GM18508 (cell line): ENCODE measurements at regions not wholly inside any gene's neighbourhood (a gene's known extent, or its start where the extent isn't known, plus 50 kb on each side); places are given as distances from the start of the nearest gene placed in this dataset.
"Not testable (repeated sequence)": the region's sequence is repeated elsewhere in the genome, so short reads cannot be mapped to it uniquely, and the experiment has no call there.

Source experiments
- ATAC-seq: cut with Tn5 transposase; IDR thresholded peaks from one replicate; pipeline ENCODE4 v1.9.1; 2021; ENCODE audit warnings: moderate number of reproducible peaks; ENCODE audit not compliant: insufficient read depth, unreplicated experiment

- ATAC-seq = no peak
These were observed 52.3 kb upstream of the COL5A2 start for GRCh38 chr2:189231719-189232323.

DNA sequence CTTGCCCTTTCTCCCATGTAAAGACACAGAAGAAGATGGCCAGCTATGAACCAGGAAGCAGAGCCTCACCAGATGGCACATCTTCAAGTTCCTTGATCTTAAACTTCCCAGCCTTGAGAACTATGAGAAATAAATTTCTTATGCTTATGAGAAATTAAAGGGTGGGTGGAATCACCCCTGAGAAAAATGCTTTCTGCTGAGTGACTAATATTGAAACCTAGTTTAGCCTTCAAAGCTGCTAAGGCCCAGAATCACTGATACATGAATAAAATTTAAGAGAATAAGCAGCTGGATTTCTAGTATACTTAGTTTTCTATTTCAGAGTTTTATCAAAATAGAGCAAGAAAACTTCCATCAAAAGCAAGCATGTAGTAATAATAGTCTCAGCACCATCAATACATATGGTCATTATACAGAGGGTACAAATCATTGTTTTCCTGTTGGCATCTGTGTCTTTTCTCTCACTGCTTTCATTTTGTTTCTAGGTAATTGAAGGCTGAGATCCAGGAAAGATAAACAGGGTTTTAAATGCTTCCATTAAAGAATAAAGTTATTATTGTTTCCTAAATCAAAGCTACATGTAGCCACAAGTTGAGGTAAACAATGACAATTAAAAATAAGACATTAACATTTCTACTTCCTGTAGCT lies 53.3 kb upstream of the COL5A2 start:
- ATAC-seq = peak; percentile 88

DNA sequence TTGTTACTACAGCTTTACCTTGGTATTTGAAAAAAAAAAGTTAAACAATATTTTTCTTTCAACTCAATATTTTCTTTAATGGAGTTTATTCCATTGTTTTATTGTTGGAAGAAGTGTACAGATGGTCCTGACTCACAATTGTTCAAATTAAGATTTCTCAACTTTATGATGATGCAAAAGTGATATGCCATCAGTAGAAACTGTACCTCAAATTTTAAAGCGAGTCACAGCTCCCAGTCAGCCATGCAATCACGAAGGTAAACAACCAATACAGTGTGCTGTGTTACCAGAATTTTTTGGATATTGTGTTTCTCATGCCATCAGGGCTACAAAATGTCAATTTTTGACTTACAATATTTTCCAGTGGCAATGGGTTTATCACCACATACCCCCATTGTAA lies 54.0 kb upstream of the COL5A2 start:
- ATAC-seq = no peak

GRCh38 chr2:189234991-189235390 lies 55.4 kb upstream of the COL5A2 start:
- ATAC-seq = no peak

DNA sequence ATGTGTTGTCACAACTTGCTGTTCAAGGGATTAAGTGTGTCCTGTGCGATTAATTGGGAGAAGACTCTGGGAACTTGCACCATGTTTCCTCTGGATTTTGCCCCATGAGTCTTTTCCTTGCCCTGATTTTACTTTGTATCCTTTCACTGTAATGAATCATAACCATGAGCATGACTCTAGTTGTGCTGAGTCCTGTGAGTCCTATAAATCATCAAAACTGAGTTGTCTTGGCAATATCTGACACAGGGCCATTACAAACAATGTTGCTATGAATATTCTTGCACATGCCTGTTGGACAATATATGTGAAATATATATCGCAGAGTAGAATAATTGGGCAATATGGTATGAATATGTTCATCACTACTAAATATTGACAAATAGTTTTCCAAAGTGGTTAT lies 56.5 kb upstream of the COL5A2 start:
- ATAC-seq = no peak

GRCh38 chr2:189238903-189239302 lies 59.3 kb upstream of the COL5A2 start:
- ATAC-seq = no peak

DNA sequence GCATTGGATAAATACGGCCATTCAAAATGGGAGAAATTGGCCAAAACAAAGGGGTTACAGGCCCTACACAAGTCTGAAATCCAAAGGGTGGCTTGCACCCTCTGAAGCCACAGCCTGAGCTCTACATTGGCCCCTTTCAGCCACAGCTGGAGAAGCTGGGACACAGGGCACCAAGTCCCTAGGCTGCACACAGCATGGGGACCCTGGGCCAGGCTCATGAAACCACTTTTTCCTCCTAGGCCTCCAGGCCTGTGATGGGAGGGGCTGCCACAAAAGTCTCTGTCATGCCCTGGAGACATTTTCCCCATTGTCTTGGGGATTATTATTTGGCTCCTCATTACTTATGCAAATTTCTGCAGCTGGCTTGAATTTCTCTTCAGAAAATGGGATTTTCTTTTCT lies 64.3 kb upstream of the COL5A2 start:
- not testable (repeated sequence) for ATAC-seq

GRCh38 chr2:189247276-189247675 lies 67.7 kb upstream of the COL5A2 start:
- ATAC-seq = no peak

DNA sequence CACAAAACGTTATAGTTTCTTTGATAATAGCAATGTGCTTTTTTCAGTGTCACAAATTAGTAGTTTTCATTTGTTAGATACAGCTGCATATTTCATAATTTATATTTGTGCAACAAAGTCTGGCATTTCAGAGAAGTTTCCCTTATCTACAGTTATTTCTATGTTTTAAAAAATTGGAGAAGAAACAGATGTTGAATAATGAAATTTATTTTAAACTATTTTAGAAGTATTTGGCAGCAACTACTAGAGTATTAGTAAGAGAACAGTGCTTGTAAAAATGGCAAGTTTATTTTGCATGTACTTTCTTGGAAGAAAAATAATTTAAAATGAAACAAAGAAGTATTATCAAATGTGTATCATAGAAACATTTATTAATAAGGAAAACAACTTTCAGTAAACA lies 68.6 kb upstream of the COL5A2 start:
- ATAC-seq = no peak

DNA sequence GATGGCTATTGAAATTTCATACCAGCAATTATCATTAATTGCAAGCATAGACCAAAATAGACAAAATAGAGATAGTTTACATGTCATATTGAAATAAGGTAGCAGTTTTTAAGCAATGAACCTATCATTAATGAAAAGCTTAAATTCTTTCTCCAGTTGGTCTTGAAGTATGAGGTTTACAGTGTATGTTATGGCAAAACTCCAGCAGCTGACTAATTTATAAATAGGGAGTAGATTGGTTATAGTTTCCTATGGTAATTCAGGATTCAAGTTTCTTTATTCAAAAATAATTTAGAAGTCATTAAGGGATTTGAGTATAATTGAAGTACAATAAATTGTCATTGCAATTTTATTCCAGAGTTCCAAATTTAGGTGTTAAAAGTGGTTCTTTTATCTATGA lies 69.6 kb upstream of the COL5A2 start:
- no peak for ATAC-seq

DNA sequence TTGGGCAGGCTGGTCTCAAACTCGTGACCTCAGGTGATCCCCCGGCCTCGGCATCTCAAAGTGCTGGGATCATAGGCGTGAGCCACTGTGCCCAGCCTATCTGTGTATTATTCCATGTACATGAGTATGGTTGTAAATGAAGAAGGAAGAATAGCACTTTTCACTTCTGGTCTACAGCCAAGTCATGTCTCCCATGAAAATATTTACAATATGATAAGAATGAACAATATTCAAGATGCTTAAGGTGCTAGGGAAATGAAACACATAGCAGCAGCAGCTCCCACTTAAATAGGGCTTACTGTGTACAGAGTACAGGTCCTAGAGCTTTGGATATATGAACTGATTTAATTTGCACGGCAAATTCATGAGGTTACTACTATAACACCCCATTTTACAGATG lies 70.3 kb upstream of the COL5A2 start:
- ATAC-seq = no peak

GRCh38 chr2:189252991-189253675 lies 73.6 kb upstream of the COL5A2 start:
- no peak for ATAC-seq

- ATAC-seq = no peak
These were observed 74.3 kb upstream of the COL5A2 start for GRCh38 chr2:189253836-189254235.

DNA sequence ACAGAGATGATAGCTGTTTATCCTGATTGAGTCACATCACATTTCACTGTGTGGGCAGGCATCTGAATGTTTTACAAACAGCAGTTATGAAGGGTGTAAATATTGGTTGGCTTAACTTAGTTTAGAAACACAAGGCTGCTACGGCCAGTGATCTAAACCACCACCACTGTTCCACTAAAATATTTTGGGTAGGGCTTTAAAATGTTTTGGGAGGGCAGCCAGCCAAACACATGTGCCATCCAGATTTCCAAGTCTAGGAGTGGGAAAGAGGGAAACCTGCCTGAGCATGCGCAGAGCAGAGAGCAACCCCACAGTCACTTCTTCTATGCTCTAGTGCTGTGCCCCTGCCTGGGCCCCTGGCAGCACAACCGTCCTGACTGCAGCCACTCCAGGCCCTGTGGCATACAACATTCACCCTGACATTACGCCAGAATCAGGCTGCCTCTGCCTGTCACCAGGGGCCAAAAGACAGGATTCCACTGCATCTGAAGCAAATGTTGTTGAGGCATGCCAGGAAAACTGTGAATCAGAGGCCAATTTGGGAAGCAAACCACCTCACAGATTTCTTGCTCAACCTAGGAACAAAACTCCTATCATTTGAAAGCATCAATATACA lies 74.8 kb upstream of the COL5A2 start:
- ATAC-seq = no peak

GRCh38 chr2:189255711-189256110 lies 76.2 kb upstream of the COL5A2 start:
- no peak for ATAC-seq

DNA sequence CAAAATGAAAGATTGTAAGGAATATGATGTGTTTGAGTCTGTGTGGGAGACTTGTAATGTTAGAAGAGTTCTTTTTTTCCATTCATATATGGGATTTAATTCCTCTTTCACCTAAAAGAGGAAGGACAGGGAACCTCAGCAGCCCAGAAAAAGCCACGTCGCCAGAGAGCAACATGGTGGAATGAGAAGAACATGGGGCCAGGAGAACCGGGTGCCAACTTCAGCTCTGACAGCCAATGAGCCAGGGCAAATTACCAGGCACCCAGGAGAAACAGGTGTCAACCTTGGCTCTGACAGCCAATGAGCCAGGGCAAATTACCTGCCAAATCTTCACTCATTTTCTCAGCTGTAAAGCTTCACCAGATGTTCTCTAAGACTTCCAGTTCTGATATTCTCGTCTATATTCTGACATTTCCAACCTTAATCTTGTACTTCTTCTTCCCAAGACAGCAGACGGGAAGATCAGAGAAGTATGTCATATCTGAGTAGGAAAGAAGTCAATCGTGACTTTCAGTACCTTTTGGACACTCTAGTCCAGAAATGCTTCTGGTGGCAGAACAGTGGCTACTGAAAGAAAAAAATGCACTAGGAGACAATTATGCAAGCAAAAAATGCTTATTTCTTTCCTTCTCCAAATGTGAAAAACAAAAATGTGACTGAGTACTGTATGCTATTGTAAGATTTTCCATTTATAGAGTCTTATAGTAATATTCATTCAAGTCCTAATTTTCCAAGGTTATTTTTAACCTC lies 79.2 kb upstream of the COL5A2 start:
- ATAC-seq = no peak

- ATAC-seq = no peak
These were observed 80.8 kb upstream of the COL5A2 start for GRCh38 chr2:189260361-189260814.

GRCh38 chr2:189261431-189261841 lies 81.9 kb upstream of the COL5A2 start:
- no peak for ATAC-seq

- ATAC-seq = no peak
These were observed 82.4 kb upstream of the COL5A2 start for GRCh38 chr2:189261916-189262315.

- no peak for ATAC-seq
These were observed 86.2 kb upstream of the COL5A2 start for GRCh38 chr2:189265696-189266320.
